Liver (tissue), 3 donors: ENCODE measurements at regions not wholly inside any gene's neighbourhood (a gene's known extent, or its start where the extent isn't known, plus 50 kb on each side); places are given as distances from the start of the nearest gene placed in this dataset.

Source experiments
- CTCF ChIP-seq: fragments of 150-350 bp; IDR thresholded peaks from 2 replicates; pipeline ENCODE4 v1.5.1; 2017; ENCODE audit warnings: improper control_type of control experiment, low read depth, low read length; ENCODE audit not compliant: missing input control
- EGR1 ChIP-seq, 2 donors: IDR thresholded peaks; 2 replicates each; pipeline ENCODE4 v1.6.1; 2016 to 2018; ENCODE audit warnings: antibody characterized with exemption in 2 of 2, low read depth in 2 of 2
- FOXA1 ChIP-seq: IDR thresholded peaks from 2 replicates; pipeline ENCODE4 v1.6.1; 2016; ENCODE audit warnings: antibody characterized with exemption
- HNF4A ChIP-seq, 2 donors: conservative IDR thresholded peaks; 2 replicates each; pipeline ENCODE4 v1.6.1; 2016; ENCODE audit warnings: antibody characterized with exemption in 2 of 2, mild to moderate bottlenecking in 2 of 2
- RAD21 ChIP-seq, 2 donors: IDR thresholded peaks; 2 replicates each; pipeline ENCODE4 v1.6.1; 2016; ENCODE audit warnings: antibody characterized with exemption in 2 of 2, mild to moderate bottlenecking in 2 of 2
- TAF1 ChIP-seq: conservative IDR thresholded peaks from 2 replicates; pipeline ENCODE4 v1.6.1; 2016; ENCODE audit warnings: antibody characterized with exemption, mild to moderate bottlenecking
- TF ChIP-seq, protein P1 (sequence below): IDR thresholded peaks from 2 replicates; pipeline ENCODE4 v1.6.1; 2016; ENCODE audit warnings: antibody characterized with exemption
- TF ChIP-seq, protein P2 (sequence below): IDR thresholded peaks from 2 replicates; pipeline ENCODE4 v1.6.1; 2016; ENCODE audit warnings: antibody characterized with exemption, mild to moderate bottlenecking
- donor health status: healthy.
- donor health status: healthy.

GRCh38 chr2:9149388-9149660 is 57.3 kb upstream of the ASAP2 start:
- TF ChIP-seq, protein P1, sequence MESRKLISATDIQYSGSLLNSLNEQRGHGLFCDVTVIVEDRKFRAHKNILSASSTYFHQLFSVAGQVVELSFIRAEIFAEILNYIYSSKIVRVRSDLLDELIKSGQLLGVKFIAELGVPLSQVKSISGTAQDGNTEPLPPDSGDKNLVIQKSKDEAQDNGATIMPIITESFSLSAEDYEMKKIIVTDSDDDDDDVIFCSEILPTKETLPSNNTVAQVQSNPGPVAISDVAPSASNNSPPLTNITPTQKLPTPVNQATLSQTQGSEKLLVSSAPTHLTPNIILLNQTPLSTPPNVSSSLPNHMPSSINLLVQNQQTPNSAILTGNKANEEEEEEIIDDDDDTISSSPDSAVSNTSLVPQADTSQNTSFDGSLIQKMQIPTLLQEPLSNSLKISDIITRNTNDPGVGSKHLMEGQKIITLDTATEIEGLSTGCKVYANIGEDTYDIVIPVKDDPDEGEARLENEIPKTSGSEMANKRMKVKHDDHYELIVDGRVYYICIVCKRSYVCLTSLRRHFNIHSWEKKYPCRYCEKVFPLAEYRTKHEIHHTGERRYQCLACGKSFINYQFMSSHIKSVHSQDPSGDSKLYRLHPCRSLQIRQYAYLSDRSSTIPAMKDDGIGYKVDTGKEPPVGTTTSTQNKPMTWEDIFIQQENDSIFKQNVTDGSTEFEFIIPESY, result no peak
- no peak for TF ChIP-seq CTCF
- TF ChIP-seq EGR1 (IDR thresholded peaks at IDR 0.05; ENCODE audit: low read depth in 2 of 2), result no peak
- TF ChIP-seq, protein P2, sequence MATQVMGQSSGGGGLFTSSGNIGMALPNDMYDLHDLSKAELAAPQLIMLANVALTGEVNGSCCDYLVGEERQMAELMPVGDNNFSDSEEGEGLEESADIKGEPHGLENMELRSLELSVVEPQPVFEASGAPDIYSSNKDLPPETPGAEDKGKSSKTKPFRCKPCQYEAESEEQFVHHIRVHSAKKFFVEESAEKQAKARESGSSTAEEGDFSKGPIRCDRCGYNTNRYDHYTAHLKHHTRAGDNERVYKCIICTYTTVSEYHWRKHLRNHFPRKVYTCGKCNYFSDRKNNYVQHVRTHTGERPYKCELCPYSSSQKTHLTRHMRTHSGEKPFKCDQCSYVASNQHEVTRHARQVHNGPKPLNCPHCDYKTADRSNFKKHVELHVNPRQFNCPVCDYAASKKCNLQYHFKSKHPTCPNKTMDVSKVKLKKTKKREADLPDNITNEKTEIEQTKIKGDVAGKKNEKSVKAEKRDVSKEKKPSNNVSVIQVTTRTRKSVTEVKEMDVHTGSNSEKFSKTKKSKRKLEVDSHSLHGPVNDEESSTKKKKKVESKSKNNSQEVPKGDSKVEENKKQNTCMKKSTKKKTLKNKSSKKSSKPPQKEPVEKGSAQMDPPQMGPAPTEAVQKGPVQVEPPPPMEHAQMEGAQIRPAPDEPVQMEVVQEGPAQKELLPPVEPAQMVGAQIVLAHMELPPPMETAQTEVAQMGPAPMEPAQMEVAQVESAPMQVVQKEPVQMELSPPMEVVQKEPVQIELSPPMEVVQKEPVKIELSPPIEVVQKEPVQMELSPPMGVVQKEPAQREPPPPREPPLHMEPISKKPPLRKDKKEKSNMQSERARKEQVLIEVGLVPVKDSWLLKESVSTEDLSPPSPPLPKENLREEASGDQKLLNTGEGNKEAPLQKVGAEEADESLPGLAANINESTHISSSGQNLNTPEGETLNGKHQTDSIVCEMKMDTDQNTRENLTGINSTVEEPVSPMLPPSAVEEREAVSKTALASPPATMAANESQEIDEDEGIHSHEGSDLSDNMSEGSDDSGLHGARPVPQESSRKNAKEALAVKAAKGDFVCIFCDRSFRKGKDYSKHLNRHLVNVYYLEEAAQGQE, result no peak
- no peak for TF ChIP-seq RAD21 (IDR thresholded peaks at IDR 0.05)
- no peak for TF ChIP-seq HNF4A (conservative IDR thresholded peaks at IDR 0.05)
- TF ChIP-seq FOXA1, result no peak
- TF ChIP-seq TAF1, result no peak
